Endodermal cell (in vitro differentiated cells): ENCODE measurements at regions not wholly inside any gene's neighbourhood (a gene's known extent, or its start where the extent isn't known, plus 50 kb on each side); places are given as distances from the start of the nearest gene placed in this dataset.

Experiments used
- DNase-seq: peaks from one replicate; pipeline ENCODE4 v3.0.0-alpha.2; 2017
- H3K27ac ChIP-seq: 2 replicates; pipeline ENCODE4 v1.5.1; 2013; ENCODE audit warnings: mild to moderate bottlenecking, low read depth, low read length, moderate library complexity
- H3K27me3 ChIP-seq: 2 replicates; pipeline ENCODE4 v1.6.1; 2013; ENCODE audit warnings: mild to moderate bottlenecking, low read length, moderate library complexity; ENCODE audit not compliant: insufficient read depth, control insufficient read depth, poor library complexity, severe bottlenecking
- H3K36me3 ChIP-seq: 2 replicates; pipeline ENCODE4 v1.7.0; 2013; ENCODE audit warnings: mild to moderate bottlenecking, low read length, moderate library complexity; ENCODE audit not compliant: control insufficient read depth, insufficient read depth
- H3K4me1 ChIP-seq: one replicate; pipeline ENCODE4 v1.7.0; 2013; ENCODE audit warnings: low read length; ENCODE audit not compliant: control insufficient read depth, insufficient read depth
- H3K4me3 ChIP-seq: 2 replicates; pipeline ENCODE4 v1.5.1; 2013; ENCODE audit warnings: mild to moderate bottlenecking, low read length, moderate library complexity
- H3K9ac ChIP-seq: 2 replicates; pipeline ENCODE4 v1.6.1; 2013; ENCODE audit warnings: mild to moderate bottlenecking, low read length, moderate library complexity; ENCODE audit not compliant: poor library complexity, severe bottlenecking; ENCODE audit errors: extremely low read depth
- H3K9me3 ChIP-seq: 2 replicates; pipeline ENCODE4 v1.6.1; 2013; ENCODE audit warnings: mild to moderate bottlenecking, low read length, moderate library complexity; ENCODE audit not compliant: control insufficient read depth
- H3K27ac Mint-ChIP-seq: 2 replicates; pipeline ENCODE4 v1.8.0; 2020; ENCODE audit warnings: mixed read lengths
- H3K27me3 Mint-ChIP-seq: 2 replicates; pipeline ENCODE4 v1.8.0; 2021; ENCODE audit warnings: mild to moderate bottlenecking, mixed read lengths; ENCODE audit not compliant: insufficient read depth
- H3K36me3 Mint-ChIP-seq: 2 replicates; pipeline ENCODE4 v1.8.0; 2020; ENCODE audit warnings: low read depth, mixed read lengths
- H3K4me1 Mint-ChIP-seq: 2 replicates; pipeline ENCODE4 v1.8.0; 2020; ENCODE audit warnings: mixed read lengths
- H3K4me3 Mint-ChIP-seq: 2 replicates; pipeline ENCODE4 v1.8.0; 2020; ENCODE audit warnings: mild to moderate bottlenecking, moderate library complexity, mixed read lengths
- H3K9me3 Mint-ChIP-seq: 2 replicates; pipeline ENCODE4 v1.8.0; 2020; ENCODE audit warnings: mild to moderate bottlenecking, mixed read lengths
- CTCF ChIP-seq: fragments of 200-600 bp; sonication (generic); conservative IDR thresholded peaks from 2 replicates; pipeline ENCODE4 v1.5.0; 2021; ENCODE audit warnings: antibody characterized with exemption, mild to moderate bottlenecking
- WGBS, 2 experiments: methylation state at CpG; one replicate each; pipeline versions ENCODE4 v1.1.5 to v1.1.7; 2013; ENCODE audit warnings: missing lambda C conversion rate in 2 of 2, mixed read lengths in 1 of 2; ENCODE audit not compliant: insufficient coverage in 1 of 2, insufficient read length in 1 of 2; 5-methylcytosine and 5-hydroxymethylcytosine counted together

GRCh38 chr4:153061971-153062370 is 125.8 kb downstream of the FHDC1 start:
- H3K27ac Mint-ChIP-seq = no peak overlapping the region
- no peak overlapping the region for H3K27ac ChIP-seq
- H3K4me3 Mint-ChIP-seq = no peak overlapping the region
- H3K9ac ChIP-seq = no peak overlapping the region
- DNase-seq = no peak
- no peaks in the 10 kb centered on the region for H3K9me3 ChIP-seq
- H3K36me3 Mint-ChIP-seq = no peaks in the 10 kb centered on the region
- 91 to 100% methylated on average over 2 of the region's 2 CpGs for WGBS, 2 experiments
- no peak for TF ChIP-seq CTCF
- H3K36me3 ChIP-seq = no peaks in the 10 kb centered on the region
- peaks cover 4% of the 10 kb centered on the region for H3K4me1 Mint-ChIP-seq
- H3K4me1 ChIP-seq = no peaks in the 10 kb centered on the region
- H3K9me3 Mint-ChIP-seq = no peaks in the 10 kb centered on the region
- no peaks in the 10 kb centered on the region for H3K27me3 ChIP-seq
- no peaks in the 10 kb centered on the region for H3K27me3 Mint-ChIP-seq
- H3K4me3 ChIP-seq = no peak overlapping the region

GRCh38 chr4:153062652-153063168 is 126.6 kb downstream of the FHDC1 start:
- no peak for TF ChIP-seq CTCF
- Histone ChIP-seq H3K36me3 (no peaks in the 10 kb centered on the region), H3K4me1 (peaks cover 4% of the 10 kb centered on the region), H3K27ac (no peak overlapping the region), H3K27me3 (no peaks in the 10 kb centered on the region), H3K4me3 (no peak overlapping the region), H3K9me3 (no peaks in the 10 kb centered on the region), H3K9ac (no peak overlapping the region)
- Mint-ChIP-seq H3K36me3 (no peaks in the 10 kb centered on the region), H3K4me3 (no peak overlapping the region), H3K27ac (no peak overlapping the region), H3K4me1 (peaks cover 9% of the 10 kb centered on the region), H3K9me3 (no peaks in the 10 kb centered on the region), H3K27me3 (no peaks in the 10 kb centered on the region)
- WGBS, 2 experiments = 93% methylated on average over 3 of the region's 3 CpGs
- no peak for DNase-seq

GRCh38 chr4:153063490-153063889 is 127.4 kb downstream of the FHDC1 start:
- H3K4me3 Mint-ChIP-seq = no peak overlapping the region
- Histone ChIP-seq H3K36me3 (no peaks in the 10 kb centered on the region), H3K9ac (no peak overlapping the region), H3K27ac (no peak overlapping the region), H3K4me3 (no peak overlapping the region), H3K9me3 (no peaks in the 10 kb centered on the region), H3K4me1 (peaks cover 4% of the 10 kb centered on the region), H3K27me3 (no peaks in the 10 kb centered on the region)
- no peaks in the 10 kb centered on the region for H3K27me3 Mint-ChIP-seq
- no peaks in the 10 kb centered on the region for H3K9me3 Mint-ChIP-seq
- no peak for DNase-seq
- H3K4me1 Mint-ChIP-seq = peaks cover 12% of the 10 kb centered on the region
- no peaks in the 10 kb centered on the region for H3K36me3 Mint-ChIP-seq
- no peak overlapping the region for H3K27ac Mint-ChIP-seq
- WGBS, 2 experiments = 85 to 92% methylated on average over 3 to 4 of the region's 4 CpGs
- TF ChIP-seq CTCF = no peak
